ENCODE measurements at regions not wholly inside any gene's neighbourhood (a gene's known extent, or its start where the extent isn't known, plus 50 kb on each side); places are given as distances from the start of the nearest gene placed in this dataset.

GRCh38 chr18:55934821-55935220 is 346.8 kb upstream of the TCF4 start:
- TF ChIP-seq FOXP2 (optimal IDR thresholded peaks at IDR 0.05; ENCODE audit: borderline replicate concordance, extremely low read depth, extremely low read length, insufficient read depth) (no peak), TAF1 (IDR thresholded peaks at IDR 0.05; ENCODE audit: borderline replicate concordance, insufficient read depth, low read length) (no peak), POLR2AphosphoS5 (IDR thresholded peaks at IDR 0.05; ENCODE audit: low read depth, low read length) (no peak), SIN3A (IDR thresholded peaks at IDR 0.05; ENCODE audit: borderline replicate concordance, insufficient read depth, low read length) (no peak), REST (IDR thresholded peaks at IDR 0.05; ENCODE audit: insufficient read depth in 1 of 2, low read depth in 2 of 2, low read length in 2 of 2) (no peak)

All from PFSK-1 (cell line).